ENCODE measurements at regions not wholly inside any gene's neighbourhood (a gene's known extent, or its start where the extent isn't known, plus 50 kb on each side); places are given as distances from the start of the nearest gene placed in this dataset.

DNA sequence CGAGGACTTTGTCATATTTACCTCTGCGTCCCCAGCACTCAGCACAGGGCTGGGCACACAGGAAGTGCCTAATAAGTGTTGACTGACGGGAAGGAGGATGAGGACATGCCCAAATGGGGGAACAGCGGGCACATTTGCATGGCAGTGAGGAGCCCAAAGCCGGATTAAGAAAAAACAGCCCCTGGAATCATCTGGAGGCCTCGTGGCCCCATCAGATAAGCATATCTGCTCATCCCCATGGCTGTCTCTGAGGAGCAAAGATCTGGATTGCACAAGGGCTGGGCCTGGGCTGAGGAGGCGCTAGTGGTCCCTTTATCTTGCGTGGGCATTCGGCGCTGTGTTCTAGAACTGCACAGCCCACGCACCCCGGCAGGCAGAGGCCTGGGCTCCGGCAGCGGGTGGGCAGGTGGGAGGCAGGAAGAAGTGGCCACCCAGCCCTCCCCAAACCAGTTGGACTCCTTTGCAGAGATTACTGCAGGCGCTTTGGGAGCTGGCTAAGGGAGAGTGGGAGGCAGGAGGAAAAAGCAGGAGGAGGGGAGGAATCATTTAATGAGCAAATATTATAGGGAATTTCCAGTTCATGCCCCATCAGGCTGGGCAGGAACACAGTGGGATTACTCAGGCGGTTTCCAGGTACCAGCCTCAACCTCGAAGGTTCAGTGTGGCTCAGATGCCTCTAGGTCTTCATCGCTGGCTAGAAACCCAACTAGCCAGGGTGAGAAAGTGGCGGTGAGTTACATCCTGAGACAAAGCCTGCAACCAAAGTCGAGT is 108.1 kb downstream of the CEBPB start:
- DNase-seq (ENCODE audit: low read depth in 2 of 2), result no peak

DNA sequence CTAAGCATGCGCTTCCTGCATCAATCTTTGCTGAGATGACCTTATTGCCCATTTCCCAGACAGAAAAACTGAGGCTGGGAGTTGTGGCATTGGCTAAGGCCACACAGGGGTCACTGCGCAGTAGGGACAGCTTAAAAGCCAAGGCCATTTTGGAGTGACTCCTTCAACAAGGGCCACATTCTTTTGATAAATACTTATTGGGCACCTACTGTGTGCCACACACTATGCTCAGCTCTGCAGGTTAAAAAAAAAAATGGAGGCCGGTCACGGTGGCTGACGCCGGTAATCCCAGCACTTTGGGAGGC is 108.6 kb downstream of the CEBPB start:
- DNase-seq (ENCODE audit: low read depth in 2 of 2), result no peak

DNA sequence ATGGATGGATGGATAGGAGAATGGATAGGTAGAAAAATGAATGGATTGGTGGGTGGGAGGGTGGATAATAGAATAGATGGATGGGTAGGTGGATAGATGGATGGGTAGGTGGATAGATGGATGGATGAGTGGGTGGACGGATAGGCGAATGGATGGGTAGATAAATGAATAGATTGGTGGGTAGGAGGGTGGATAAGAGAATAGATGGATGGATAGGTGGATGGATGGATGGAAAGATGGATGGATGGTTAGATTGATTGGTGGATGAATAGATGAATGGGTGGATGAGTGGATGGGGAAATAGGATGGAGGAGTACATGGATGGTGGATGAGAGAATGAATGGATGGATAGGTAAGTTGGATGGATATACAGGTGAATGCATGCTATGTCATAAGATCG is 110.5 kb downstream of the CEBPB start:
- no peak for DNase-seq (ENCODE audit: low read depth in 2 of 2)

DNA sequence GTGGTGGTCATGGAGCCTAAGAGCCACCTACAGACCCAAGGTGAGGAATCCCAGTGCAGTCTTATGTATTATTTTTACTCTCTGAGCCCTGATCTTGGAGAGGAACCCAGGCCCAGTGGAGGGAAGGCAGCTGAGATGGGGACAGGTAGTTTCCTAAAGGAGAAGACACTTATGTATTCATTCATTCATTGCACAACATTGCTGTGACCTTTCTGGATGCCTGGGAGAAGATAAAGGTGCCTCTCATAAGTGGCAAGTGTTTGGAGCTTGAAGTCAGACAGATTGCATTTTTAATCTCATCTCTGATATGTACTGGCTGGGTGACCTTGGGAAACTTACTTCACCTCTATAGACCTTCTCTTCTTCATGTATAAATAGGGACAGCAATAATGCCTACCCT is 111.1 kb downstream of the CEBPB start:
- no peak for DNase-seq (ENCODE audit: low read depth in 2 of 2)

DNA sequence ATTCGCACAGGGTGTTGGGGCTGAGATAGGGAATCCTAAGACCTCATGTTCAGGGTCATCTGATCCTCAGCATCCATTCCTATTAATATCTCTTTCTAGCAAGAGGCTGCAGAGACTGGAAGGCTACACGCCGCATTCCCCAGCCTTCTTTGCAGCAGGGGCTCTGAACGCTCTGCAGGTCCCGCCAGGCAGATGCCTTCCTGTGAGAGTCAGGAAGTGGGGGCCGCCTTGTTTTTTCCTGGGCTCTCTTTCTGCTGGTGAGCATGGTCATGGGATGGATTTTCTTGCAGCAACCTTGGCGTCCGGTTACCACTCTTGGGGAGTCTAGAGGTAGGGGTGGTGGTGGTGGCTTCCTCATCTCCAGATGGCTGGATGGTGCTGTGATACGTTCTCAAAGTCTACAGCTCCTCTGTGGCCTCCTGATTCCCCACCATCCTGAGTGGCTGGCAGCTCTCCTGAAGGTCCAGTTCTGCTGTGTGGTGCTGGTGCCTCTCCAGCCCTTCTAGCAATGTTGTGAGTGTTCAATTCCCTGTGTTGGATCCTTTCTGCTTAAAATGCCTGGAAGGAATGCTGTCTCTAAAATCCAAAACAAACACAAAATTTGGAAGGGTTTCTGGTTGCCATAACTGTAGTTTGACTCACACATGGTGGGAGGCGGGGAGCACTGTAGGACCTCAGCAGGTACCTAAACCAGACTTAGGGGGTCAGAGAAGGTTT is 111.9 kb downstream of the CEBPB start:
- DNase-seq (ENCODE audit: low read depth in 2 of 2), result no peak

DNA sequence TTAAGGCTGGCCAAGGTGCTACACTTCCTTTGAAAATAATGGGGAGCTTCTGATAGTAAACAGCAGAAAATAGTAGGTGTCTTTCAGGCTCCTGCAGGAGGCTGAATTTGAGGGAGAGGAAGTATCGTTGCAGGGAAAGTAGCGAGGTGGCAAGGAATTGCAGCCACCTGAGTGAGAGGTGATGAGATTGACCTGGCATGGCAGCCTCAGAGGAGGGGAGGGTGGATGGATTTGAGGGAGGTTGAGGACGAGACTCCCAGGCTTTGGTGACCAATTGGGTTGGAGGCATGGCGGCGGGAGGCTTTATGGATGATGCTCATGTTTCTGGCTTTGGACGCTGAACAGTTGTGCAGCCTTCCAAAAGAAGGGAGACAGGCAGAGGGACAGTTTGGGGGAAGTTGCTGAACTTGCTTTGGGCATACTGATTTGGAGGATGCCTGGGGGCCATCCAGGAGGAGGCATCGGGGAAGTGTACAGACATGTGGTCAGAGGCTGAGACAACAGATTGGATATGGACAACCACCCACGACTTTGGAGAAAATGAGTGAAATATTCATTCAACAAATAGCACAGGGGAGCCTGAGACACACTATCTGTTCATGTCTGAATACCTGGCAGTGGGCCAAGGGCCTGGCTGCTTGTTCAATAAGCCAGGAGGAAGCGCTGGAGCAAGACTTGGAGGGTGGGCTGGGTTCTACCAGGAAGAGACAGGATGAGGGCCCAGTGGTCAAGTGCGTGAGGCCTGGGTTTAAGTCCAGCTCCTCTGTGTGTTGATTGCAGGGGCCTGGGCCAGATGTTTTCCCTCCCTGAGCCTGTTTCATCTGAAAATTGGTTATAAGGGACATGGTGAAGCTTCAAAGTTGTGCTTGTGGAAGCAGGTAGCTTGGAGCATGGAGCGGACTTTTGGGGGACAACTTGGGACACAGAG is 113.2 kb downstream of the CEBPB start:
- DNase-seq (ENCODE audit: low read depth in 2 of 2), result no peak

DNA sequence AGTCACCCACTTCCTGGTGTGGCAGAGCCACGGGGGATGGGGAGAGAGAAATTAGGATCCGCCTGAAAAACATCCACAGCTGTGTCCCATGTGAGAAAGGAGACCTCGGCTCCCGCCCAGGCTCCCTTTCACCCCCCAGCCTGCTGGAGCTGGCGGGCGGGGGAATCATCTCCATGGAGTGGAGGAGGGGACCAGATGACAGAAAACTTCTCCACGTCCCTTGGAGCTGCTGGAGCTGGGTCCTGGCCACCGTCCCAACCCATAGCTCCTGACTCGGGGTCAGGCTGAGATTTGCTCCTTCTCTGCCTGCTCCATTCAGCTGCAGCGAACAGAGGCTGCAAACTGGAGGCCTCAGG is 113.8 kb downstream of the CEBPB start:
- DNase-seq (ENCODE audit: low read depth in 2 of 2), result no peak

DNA sequence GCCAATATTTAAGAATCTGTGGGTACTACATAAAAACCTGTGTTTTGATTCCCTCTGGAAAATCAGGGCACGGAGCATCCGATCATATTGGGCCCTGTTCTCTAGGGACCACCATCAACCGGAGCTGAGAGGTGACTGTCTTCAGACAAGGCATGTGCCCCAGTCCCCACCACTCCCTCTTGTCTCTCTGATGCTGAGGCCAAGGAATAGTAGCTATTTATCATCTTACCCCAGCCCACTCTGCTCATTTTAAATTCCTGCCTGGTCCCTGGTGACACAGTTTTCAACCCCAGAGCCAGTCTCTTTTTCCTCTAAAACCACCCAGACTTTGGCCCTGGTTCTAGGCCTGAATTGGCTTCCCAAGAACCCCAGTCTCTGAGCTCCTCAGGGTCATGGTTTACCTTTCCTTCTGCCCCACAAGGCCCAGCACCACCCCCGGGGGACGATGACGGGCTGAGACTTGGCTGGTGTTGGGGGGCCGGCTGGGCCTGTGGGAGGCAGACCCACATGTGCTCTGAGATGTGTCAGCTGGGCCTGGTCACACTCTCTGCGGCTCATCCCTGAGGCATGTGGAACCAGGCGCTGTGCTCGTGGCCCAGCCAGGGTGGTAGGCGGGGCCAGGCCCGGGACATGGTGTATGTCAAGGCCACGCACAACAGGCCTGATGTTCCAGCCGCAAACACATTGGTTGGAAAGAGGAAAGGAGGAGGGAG is 114.4 kb downstream of the CEBPB start:
- DNase-seq (ENCODE audit: low read depth in 2 of 2), result no peak

DNA sequence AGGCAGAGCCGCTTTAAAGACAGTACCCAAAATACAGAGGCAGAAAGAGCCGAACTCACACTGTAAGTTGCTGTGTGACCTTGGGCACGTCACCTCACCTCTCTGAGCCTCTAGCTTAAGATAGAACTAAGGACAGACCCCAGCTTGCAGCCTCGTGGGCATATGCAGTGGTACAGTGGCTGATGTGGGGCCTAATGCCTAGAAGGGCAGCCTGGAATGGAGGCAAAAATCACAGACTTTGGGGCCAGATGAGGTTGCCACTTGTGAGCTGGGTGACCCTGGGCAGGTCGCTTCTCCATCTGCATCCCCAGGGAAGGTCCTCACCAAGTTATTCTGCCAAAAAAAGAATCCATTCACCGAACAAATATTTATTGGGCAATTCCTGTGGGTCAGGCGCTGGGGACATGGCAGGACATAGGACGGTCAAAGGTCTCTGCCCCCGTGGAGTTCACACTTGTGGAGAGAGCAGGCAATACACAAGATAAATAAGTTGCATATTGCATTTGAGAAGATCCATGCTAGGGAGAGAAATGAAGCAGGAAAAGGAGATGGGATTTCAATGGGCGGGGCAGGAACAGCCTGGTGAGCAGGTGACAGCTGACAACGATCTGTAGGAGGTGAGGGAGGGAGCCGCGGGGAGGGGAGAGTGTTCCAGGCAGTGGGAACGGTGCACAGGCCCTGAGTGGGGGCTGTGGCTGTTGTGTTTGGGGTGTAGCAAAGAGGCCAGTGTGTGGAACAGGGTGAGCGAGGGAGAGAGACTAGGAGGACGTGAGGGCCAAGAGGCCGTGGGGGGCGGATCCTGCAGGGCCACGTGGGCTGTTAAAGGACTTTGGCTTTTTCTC is 115.2 kb downstream of the CEBPB start:
- DNase-seq (ENCODE audit: low read depth in 2 of 2), result no peak

DNA sequence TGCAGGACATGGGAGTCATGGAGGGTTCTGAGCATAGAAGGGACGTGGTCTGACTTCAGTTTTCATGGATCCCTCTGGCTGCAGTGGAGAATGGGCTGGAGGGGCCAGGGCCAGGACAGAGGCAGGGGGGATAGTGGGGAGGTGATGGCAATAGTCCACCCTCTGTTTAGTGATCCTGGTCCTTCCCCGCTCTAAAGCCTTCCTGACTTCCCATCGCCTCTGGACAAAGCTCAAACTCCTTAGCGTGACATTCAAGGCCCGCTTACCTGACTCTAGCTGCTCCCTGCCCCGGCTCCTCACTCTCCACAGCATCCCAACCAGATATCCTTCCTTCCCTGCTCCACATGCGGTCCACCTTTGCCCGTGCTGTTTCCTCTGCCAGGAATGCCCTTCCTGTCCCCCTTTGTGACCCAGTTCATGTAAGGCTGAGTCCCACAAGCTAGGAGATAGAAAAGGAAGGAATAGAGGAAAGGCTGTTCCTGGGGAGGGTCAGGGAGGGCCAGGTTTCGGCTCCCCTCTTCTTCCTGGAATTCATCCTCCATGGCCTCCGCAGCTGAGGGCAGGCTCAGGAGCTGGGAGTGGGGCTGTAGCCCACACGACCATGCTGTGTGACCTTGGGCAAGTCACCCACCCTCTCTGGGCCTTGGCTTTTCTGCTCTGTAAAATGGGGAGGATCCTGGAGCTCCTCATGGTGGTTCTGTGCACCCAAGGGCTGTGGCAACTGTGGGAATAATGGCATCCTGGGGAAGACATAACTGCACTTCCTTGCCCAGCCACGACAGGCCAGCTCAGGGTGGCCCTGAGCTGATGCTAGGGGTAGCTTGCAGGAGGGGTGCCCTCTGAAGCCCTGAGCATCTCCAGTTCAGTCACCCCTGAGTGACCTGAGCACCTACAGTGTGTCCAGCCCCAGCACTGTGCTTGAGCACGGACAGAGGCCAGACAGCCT is 116.1 kb downstream of the CEBPB start:
- no peak for DNase-seq (ENCODE audit: low read depth in 2 of 2)

DNA sequence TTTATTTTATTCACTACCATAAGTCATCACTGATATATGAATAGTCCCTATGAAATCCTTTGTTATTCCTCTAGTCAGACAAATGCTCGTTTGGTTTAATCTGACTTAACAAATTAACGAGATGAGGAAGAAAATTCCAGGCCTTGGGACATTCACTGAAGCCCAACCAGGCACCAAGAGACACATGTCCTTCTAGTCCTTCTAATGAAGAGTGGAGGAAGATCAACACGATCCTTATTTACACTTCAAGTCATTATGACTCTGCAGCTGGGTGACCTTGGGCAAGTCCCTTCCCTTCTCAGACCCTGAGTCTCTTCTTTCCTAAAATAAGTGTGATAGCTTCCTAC is 117.5 kb downstream of the CEBPB start:
- no peak for DNase-seq (ENCODE audit: low read depth in 2 of 2)

DNA sequence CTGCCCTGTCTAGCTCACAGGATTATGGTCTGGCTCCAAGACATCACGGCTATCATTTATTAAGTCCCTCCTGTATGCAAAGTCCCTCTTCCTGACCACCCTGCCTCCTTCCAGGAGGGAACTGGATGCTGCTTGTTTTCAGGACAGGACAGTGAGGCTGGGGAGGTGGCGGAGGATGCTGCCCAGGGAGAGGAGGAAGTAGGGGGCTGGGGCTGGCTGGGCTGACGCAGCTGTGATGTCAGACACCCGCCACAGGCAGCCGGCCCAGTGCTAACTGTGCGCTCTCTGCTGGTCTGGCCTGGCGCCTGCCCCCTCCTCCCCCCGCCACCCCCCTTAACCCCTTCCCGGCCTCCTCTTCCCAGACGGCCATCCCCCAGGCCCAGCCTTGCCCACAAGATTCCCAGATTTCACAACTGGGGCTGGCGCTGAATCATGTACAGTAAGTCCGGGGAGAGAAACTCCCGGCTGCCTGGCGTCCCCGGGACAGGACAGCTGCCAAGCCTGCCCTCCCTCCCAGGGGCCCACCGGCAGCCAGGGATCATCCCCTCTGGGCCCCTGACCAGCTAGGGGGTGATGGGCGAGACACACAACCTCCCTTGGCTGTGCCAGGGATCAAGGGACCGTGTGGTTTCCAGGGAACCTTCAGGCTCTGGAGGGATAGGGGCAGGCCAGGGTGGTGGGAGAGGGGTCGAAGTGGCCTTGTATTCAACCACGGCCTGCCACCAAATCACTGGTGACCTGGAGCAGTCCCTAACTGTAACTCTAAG is 118.1 kb downstream of the CEBPB start:
- no peak for DNase-seq (ENCODE audit: low read depth in 2 of 2)

DNA sequence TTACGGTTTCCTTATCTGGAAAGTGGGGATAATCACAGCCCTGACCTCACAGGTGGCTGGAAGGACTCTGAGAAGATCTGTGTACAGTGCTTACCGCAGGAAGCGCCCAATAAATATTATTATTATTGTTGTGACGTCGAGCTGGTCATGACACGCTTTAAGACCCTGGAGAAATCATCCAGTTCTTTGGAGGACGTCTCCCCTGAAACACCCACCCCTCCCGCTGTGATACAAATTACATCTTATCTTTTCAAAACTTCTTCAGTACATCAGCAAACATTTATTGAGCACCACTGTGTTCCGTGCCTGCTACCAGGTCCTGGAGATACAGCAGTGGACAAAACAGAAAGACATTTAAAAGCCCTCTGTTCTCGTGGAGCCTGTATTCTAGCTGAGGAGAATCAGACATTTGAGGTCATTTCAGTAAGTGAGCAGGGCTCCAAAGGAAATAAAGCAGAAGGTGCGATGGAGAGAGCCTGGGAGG is 118.7 kb downstream of the CEBPB start:
- no peak for DNase-seq (ENCODE audit: low read depth in 2 of 2)

DNA sequence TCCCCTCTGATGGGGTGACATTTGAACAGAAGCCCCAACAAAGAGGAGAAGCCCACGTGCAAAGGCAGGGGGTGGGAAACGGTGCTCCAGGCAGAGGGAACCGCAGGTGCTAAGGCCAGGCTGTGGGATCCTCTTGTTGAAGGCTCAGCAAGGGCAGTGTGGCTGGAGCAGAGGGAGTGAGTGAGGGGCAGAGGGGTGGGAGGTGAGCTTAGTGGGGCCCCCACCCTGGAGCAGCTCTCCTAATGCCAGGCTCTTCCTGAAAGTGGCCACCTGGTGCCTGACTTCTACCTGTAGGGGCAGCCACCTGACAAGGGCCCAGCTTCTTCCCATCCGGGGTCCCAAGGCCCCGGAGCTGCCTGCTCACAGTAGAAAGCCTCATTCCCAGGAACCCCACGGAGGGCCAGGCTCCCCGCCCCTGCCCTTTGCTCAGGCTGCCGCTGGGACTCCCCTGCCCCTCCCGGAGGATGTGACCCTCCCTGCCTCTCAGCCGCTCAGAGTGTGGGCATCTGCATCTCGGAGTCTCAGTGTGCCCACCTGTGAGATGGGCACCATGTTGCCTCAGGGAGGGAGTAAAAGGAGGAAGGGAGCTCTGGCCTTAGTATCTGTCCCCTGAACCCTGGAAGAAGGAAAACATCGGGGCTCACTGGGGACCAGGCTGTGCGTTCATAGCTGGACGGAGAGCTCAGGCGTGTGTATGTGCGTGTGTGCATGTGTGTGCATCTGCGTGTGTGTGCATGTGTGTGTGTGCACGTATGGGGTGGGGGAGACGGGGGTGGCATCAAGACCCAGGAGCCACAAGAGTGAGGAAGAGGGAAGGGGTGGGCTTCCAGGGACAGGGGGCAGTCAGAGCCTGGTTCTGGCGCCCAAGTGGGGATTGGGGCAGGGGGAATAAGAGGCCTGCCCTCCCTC is 119.4 kb downstream of the CEBPB start:
- DNase-seq (ENCODE audit: low read depth in 2 of 2), result no peak

DNA sequence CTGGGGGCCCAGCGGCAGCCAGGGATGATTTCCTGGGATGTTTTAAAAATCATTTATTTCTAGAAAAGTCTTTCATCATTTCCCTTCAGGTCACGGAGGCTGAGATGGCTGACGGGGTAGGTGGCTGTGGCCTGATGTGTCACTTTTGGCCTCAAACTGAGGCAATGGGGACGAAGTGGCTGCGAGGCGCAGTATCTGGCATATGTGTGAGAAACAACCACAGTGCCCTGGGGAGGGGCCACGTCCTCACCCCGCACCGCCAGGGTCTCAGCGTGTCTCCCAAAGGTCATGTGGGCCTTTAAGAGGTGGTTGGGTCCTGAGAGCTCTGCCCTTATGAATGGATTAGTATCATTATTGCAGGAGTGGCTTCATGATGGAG is 120.0 kb downstream of the CEBPB start:
- no peak for DNase-seq (ENCODE audit: low read depth in 2 of 2)

DNA sequence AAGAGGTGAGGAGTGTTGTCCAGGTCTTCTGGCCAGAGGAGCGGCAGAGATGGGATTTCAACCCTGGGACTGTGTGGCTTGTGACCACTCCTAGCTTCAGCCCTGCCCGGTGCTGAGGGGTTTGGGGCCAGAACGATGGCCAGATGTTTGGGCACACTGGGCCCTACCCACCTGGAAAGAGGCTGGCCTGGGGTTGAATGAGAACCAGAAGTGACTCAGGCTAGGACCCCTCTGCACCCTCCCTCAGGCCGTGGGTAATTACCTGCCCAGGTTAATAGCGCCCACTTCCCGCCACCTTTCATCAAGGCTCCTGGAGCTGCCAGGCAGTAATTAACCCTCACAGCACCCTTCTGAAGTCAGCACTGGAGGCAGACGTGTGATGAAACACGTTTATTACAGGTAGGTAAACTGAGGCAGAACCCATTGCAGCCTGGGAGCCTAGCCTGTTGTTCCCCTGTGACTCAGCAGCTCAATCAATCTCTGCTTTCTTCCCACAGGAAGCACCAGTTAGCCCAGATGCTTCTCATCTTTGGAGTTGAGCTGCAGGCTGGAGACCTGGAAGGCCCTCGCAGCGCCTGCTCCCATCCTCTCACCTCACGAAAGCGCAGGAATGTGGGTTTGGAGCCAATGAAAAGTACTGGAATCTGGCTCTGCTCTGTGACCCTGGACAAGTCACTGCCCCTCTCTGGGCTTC is 120.8 kb downstream of the CEBPB start:
- DNase-seq (ENCODE audit: low read depth in 2 of 2), result no peak

DNA sequence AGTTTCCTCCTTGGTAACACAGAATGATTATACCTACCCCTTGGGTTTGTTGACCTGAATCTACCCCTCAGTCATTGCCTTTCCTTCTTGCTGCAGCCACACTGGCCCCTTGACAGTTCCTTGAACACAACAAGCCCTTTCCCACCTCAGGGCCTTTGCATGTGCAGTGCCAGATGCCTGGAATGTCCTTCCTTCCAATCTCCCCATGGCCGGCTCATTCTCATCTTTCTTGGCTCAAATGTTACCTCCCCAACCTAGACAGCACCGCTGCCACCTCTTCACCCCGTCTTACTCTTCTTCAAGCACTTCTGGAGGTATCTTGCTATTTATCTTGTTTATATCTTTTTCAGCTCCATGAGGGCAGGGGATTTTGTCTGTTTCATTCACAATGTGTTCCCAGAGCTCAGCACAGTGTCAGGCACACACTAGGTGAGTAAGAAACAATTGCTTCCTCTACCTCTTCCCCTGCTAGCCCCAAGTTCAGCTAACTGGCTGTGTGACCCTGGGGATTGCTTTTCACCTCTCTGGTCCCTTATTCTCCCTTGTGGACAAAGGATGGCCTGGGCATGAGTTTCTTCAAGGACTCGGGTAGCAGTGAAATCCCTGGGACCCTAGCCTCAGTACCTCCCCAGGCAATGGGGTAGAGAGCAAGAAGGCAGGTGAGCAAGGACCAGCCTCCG is 121.5 kb downstream of the CEBPB start:
- no peak for DNase-seq (ENCODE audit: low read depth in 2 of 2)

All from stimulated activated CD8-positive, alpha-beta memory T cell treated with anti-CD3 and anti-CD28 coated beads, Interleukin-7, amount 100 ng/mL, for 4 hours (primary cell).